ENCODE measurements at regions not wholly inside any gene's neighbourhood (a gene's known extent, or its start where the extent isn't known, plus 50 kb on each side); places are given as distances from the start of the nearest gene placed in this dataset.
"Not testable (repeated sequence)": the region's sequence is repeated elsewhere in the genome, so short reads cannot be mapped to it uniquely, and the experiment has no call there.

- CTCF ChIA-PET: no interaction called here
These were observed 448.0 kb upstream of the NECTIN3 start for GRCh38 chr3:110623571-110623970.

GRCh38 chr3:110624576-110624975 is 447.0 kb upstream of the NECTIN3 start:
- POLR2A ChIA-PET: no interaction called here
- H3K4me3 Mint-ChIP-seq: no peak overlapping the region
- no peak for ATAC-seq
- no peaks in the 10 kb centered on the region for H3K9me3 Mint-ChIP-seq (ENCODE audit: low read depth)
- H3K27me3 Mint-ChIP-seq: no peaks in the 10 kb centered on the region
- no peak for DNase-seq
- H3K36me3 Mint-ChIP-seq (ENCODE audit: low read depth): no peaks in the 10 kb centered on the region
- intact Hi-C loops (cut with DNase I, micrococcal nuclease): no loop called here
- no peak overlapping the region for H3K27ac Mint-ChIP-seq
- CTCF ChIA-PET: no interaction called here
- peaks cover 13% of the 10 kb centered on the region for H3K4me1 Mint-ChIP-seq

More at GRCh38 chr3:110623571-110623970, 448.0 kb upstream of the NECTIN3 start:
- H3K36me3 Mint-ChIP-seq (ENCODE audit: low read depth): no peaks in the 10 kb centered on the region
- POLR2A ChIA-PET: interaction anchor here (0.8 kb wide), 1 partner anchor 993 kb away, joined by 3 read pairs; no protein-coding TSS in a partner anchor
- no peaks in the 10 kb centered on the region for H3K27me3 Mint-ChIP-seq
- no peak overlapping the region for H3K27ac Mint-ChIP-seq
- ATAC-seq (no peak), DNase-seq (no peak)
- no peaks in the 10 kb centered on the region for H3K9me3 Mint-ChIP-seq (ENCODE audit: low read depth)
- intact Hi-C loops (cut with DNase I, micrococcal nuclease): no loop called here
- H3K4me3 Mint-ChIP-seq: no peak overlapping the region
- H3K4me1 Mint-ChIP-seq: peaks cover 10% of the 10 kb centered on the region

GRCh38 chr3:110625201-110625747 is 446.3 kb upstream of the NECTIN3 start:
- no peaks in the 10 kb centered on the region for H3K36me3 Mint-ChIP-seq (ENCODE audit: low read depth)
- H3K4me3 Mint-ChIP-seq: no peak overlapping the region
- H3K9me3 Mint-ChIP-seq (ENCODE audit: low read depth): no peaks in the 10 kb centered on the region
- H3K27ac Mint-ChIP-seq: no peak overlapping the region
- ATAC-seq: no peak
- ChIA-PET CTCF (interaction anchor here (0.7 kb wide), 1 partner anchor 405 kb away, joined by 3 read pairs; no protein-coding TSS in a partner anchor), POLR2A (no interaction called here)
- no peak for DNase-seq
- peaks cover 13% of the 10 kb centered on the region for H3K4me1 Mint-ChIP-seq
- intact Hi-C loops (cut with DNase I, micrococcal nuclease): no loop called here
- H3K27me3 Mint-ChIP-seq: no peaks in the 10 kb centered on the region

- H3K9me3 Mint-ChIP-seq (ENCODE audit: low read depth); H3K4me3 Mint-ChIP-seq; POLR2A ChIA-PET; intact Hi-C loops (cut with DNase I, micrococcal nuclease); H3K27ac Mint-ChIP-seq; H3K36me3 Mint-ChIP-seq (ENCODE audit: low read depth); H3K27me3 Mint-ChIP-seq: not testable (repeated sequence)
- DNase-seq (peak; percentile 7), ATAC-seq (peak; percentile 49)
- peaks cover 13% of the 10 kb centered on the region for H3K4me1 Mint-ChIP-seq
- CTCF ChIA-PET: interaction anchor here (0.7 kb wide), 1 partner anchor 1030 kb away, joined by 3 read pairs; no protein-coding TSS in a partner anchor
These were observed 444.9 kb upstream of the NECTIN3 start for GRCh38 chr3:110626652-110627111.

- Mint-ChIP-seq H3K9me3 (ENCODE audit: low read depth) (no peaks in the 10 kb centered on the region), H3K4me3 (no peak overlapping the region), H3K27ac (no peak overlapping the region), H3K27me3 (no peaks in the 10 kb centered on the region), H3K36me3 (ENCODE audit: low read depth) (no peaks in the 10 kb centered on the region), H3K4me1 (peaks cover 13% of the 10 kb centered on the region)
- ChIA-PET CTCF (no interaction called here), POLR2A (no interaction called here)
- intact Hi-C loops (cut with DNase I, micrococcal nuclease): no loop called here
- DNase-seq (no peak), ATAC-seq (no peak)
These were observed 442.8 kb upstream of the NECTIN3 start for GRCh38 chr3:110628650-110629301.

- DNase-seq (no peak), ATAC-seq (no peak)
- peaks cover 13% of the 10 kb centered on the region for H3K4me1 Mint-ChIP-seq
- ChIA-PET POLR2A (no interaction called here), CTCF (no interaction called here)
- intact Hi-C loops (cut with DNase I, micrococcal nuclease): no loop called here
- H3K27me3 Mint-ChIP-seq: no peaks in the 10 kb centered on the region
- H3K9me3 Mint-ChIP-seq (ENCODE audit: low read depth): no peaks in the 10 kb centered on the region
- H3K27ac Mint-ChIP-seq: no peak overlapping the region
- H3K36me3 Mint-ChIP-seq (ENCODE audit: low read depth): no peaks in the 10 kb centered on the region
- no peak overlapping the region for H3K4me3 Mint-ChIP-seq
These were observed 441.7 kb upstream of the NECTIN3 start for GRCh38 chr3:110629917-110630316.

GRCh38 chr3:110644203-110644602 is 427.4 kb upstream of the NECTIN3 start:
- Mint-ChIP-seq H3K9me3 (ENCODE audit: low read depth) (no peaks in the 10 kb centered on the region), H3K36me3 (ENCODE audit: low read depth) (no peaks in the 10 kb centered on the region), H3K27ac (no peak overlapping the region), H3K27me3 (peaks cover 2% of the 10 kb centered on the region), H3K4me3 (no peak overlapping the region), H3K4me1 (no peaks in the 10 kb centered on the region)
- no peak for ATAC-seq
- DNase-seq: no peak
- ChIA-PET CTCF (interaction anchor here (0.6 kb wide), 1 partner anchor 1529 kb away, joined by 3 read pairs; no protein-coding TSS in a partner anchor), POLR2A (no interaction called here)
- intact Hi-C loops (cut with DNase I, micrococcal nuclease): no loop called here

GRCh38 chr3:110646055-110646454 is 425.6 kb upstream of the NECTIN3 start:
- DNase-seq: no peak
- no peaks in the 10 kb centered on the region for H3K9me3 Mint-ChIP-seq (ENCODE audit: low read depth)
- H3K4me1 Mint-ChIP-seq: no peaks in the 10 kb centered on the region
- no peak overlapping the region for H3K27ac Mint-ChIP-seq
- intact Hi-C loops (cut with DNase I, micrococcal nuclease): no loop called here
- H3K36me3 Mint-ChIP-seq (ENCODE audit: low read depth): no peaks in the 10 kb centered on the region
- H3K4me3 Mint-ChIP-seq: no peak overlapping the region
- H3K27me3 Mint-ChIP-seq: no peaks in the 10 kb centered on the region
- ChIA-PET POLR2A (no interaction called here), CTCF (no interaction called here)
- no peak for ATAC-seq

- H3K4me1 Mint-ChIP-seq: no peaks in the 10 kb centered on the region
- ChIA-PET POLR2A (no interaction called here), CTCF (no interaction called here)
- no peak overlapping the region for H3K4me3 Mint-ChIP-seq
- intact Hi-C loops (cut with DNase I, micrococcal nuclease): no loop called here
- ATAC-seq: no peak
- DNase-seq: no peak
- H3K9me3 Mint-ChIP-seq (ENCODE audit: low read depth): no peaks in the 10 kb centered on the region
- no peaks in the 10 kb centered on the region for H3K36me3 Mint-ChIP-seq (ENCODE audit: low read depth)
- H3K27me3 Mint-ChIP-seq: no peaks in the 10 kb centered on the region
- no peak overlapping the region for H3K27ac Mint-ChIP-seq
These were observed 425.1 kb upstream of the NECTIN3 start for GRCh38 chr3:110646496-110646895.

- intact Hi-C loops (cut with DNase I, micrococcal nuclease): no loop called here
- POLR2A ChIA-PET: no interaction called here
- CTCF ChIA-PET: no interaction called here
- Mint-ChIP-seq H3K4me1 (no peaks in the 10 kb centered on the region), H3K36me3 (ENCODE audit: low read depth) (no peaks in the 10 kb centered on the region), H3K27me3 (no peaks in the 10 kb centered on the region), H3K4me3 (no peak overlapping the region), H3K27ac (no peak overlapping the region), H3K9me3 (ENCODE audit: low read depth) (no peaks in the 10 kb centered on the region)
- no peak for ATAC-seq
- no peak for DNase-seq
These were observed 424.0 kb upstream of the NECTIN3 start for GRCh38 chr3:110647586-110647985.

GRCh38 chr3:110650741-110651140 is 420.9 kb upstream of the NECTIN3 start:
- DNase-seq: no peak
- POLR2A ChIA-PET: no interaction called here
- H3K27me3 Mint-ChIP-seq: no peaks in the 10 kb centered on the region

GRCh38 chr3:110654843-110655502 is 416.6 kb upstream of the NECTIN3 start:
- Mint-ChIP-seq H3K27me3 (no peaks in the 10 kb centered on the region), H3K27ac (no peak overlapping the region), H3K36me3 (ENCODE audit: low read depth) (no peaks in the 10 kb centered on the region), H3K4me3 (no peak overlapping the region), H3K9me3 (ENCODE audit: low read depth) (no peaks in the 10 kb centered on the region), H3K4me1 (no peaks in the 10 kb centered on the region)
- ATAC-seq: no peak
- DNase-seq: no peak
- intact Hi-C loops (cut with DNase I, micrococcal nuclease): no loop called here
- ChIA-PET POLR2A (no interaction called here), CTCF (no interaction called here)

More at GRCh38 chr3:110650741-110651140, 420.9 kb upstream of the NECTIN3 start:
- intact Hi-C loops (cut with DNase I, micrococcal nuclease): no loop called here
- Mint-ChIP-seq H3K36me3 (ENCODE audit: low read depth) (no peaks in the 10 kb centered on the region), H3K4me3 (no peak overlapping the region), H3K9me3 (ENCODE audit: low read depth) (no peaks in the 10 kb centered on the region), H3K27ac (no peak overlapping the region), H3K4me1 (no peaks in the 10 kb centered on the region)
- CTCF ChIA-PET: no interaction called here
- ATAC-seq: no peak
